Fibroblast of peridontal ligament (primary cell): ENCODE measurements at regions not wholly inside any gene's neighbourhood (a gene's known extent, or its start where the extent isn't known, plus 50 kb on each side); places are given as distances from the start of the nearest gene placed in this dataset.

ENCODE experiments used
- DNase-seq: peaks from one replicate; pipeline ENCODE4 v3.0.0-alpha.2; 2010; ENCODE audit errors: extremely low read depth

DNA sequence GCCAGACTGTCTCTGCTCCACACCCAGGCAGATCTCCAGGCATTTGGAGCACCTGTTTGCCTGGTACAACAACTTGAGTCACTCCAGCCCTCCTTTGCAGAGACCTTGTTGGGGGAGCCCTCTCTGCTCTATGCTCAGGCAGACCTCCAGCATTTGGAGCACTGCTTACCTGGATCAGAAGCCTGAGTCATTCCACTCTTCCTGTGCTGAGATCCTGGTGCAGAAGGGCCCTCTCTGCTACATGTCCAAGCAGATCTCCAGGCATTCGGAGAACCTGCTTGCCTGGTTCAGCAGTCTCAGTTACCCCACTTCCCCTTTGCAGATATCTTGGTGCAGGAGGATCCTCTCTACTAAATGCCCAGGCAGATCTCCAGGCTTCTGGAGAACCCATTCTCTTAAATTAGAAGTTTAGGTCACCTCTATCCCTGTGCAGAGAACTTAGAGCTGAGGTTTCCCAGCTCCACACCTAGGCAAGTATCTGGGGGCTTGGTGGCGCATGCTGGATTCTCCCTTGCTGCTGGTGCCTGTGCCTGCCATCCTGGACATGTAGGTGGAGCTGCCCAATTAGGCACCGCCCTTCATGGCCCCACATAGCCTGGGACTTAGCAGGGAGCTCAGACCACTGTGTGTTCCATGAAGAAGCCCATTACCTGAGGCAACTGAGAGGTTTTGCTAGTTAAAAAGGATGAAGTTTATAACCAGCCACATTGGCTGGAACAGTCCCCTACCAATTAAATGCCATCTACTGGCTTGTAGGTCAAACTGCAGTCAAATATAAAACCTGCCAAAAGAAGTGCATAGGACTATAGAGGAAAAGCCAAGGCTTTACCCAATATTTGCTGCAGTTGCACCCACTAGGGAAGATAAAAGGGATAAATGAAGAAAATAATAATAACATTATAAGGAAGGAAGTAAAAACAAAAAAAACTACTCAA is 97.6 kb upstream of the SLITRK6 start:
- DNase-seq: no peak

- DNase-seq: no peak
Measured at GRCh38 chr13:85887406-85887805, 88.2 kb upstream of the SLITRK6 start.

DNA sequence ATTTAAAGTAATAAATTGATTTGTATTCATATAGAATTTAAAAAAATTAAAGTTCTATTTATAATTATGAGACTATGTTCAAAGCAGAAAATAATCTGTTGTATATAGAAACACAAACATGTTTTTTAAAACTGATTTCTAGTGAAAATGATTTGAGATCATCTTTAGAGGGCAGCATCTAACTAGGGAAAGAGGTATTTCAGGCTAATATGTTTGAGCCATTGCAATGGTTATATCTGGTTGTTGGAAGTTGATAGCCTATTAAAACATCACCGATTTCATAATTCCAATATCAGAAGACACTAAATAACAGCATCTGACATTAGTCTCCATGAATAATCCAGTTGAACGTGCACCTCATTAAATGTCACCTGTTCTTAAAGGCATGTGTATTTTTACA is 79.8 kb upstream of the SLITRK6 start:
- DNase-seq: no peak

GRCh38 chr13:85864963-85865530 is 65.8 kb upstream of the SLITRK6 start:
- peak; percentile 11 for DNase-seq

GRCh38 chr13:85853901-85854663 is 54.9 kb upstream of the SLITRK6 start:
- no peak for DNase-seq

DNA sequence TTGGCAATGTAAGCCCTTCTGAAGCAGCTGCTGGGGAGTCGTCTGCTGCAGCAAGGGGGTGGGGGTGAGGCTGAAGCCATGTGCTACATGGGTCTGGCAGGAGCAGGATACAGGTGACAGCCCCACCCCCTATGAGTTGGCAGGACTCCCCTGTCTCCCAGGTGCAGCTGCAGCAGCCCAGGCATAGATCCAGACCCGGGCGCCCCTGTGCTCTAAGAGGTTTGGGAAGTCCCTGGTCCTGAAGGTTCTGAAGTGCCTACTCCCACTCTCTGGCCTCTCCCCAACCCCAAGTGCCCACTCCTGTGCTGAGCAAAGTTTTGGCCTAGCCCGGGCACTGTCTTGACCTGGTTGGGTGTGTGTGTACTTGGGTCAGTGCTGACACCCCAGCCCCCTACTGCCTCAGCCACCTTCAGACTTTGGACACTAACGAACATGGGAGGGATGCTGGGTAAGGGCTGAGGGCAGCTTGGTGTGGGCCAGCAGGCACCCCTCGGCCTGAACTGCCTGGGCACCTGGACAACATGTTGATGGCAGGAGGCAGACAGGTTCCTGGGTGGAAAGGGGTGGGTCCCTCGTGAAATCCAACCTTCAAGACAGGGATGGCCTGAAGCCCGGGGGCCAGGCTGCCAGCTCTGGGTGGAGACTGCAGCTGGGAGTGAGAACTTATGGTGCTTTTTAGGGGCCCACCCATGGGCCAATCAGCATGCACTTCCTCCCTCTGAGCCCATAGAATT is 54.1 kb upstream of the SLITRK6 start:
- no peak for DNase-seq
